Activated CD4-positive, alpha-beta T cell treated with anti-CD3 and anti-CD28 coated beads, Interleukin-2, Interleukin-6, amounts not matched to agents 100 ng/mL and 50 ng/mL, durations not matched to agents 16 hours and 8 hours (primary cell): ENCODE measurements at regions not wholly inside any gene's neighbourhood (a gene's known extent, or its start where the extent isn't known, plus 50 kb on each side); places are given as distances from the start of the nearest gene placed in this dataset.

Source experiments
- DNase-seq: peaks from one replicate; pipeline ENCODE4 v3.0.0-alpha.2; 2020

- DNase-seq = no peak
Measured at GRCh38 chr12:127362121-127362520, 904.8 kb upstream of the TMEM132C start.

- peak; percentile 11 for DNase-seq
Measured at GRCh38 chr12:127363392-127363791, 903.6 kb upstream of the TMEM132C start.

GRCh38 chr12:127373559-127373958 lies 893.4 kb upstream of the TMEM132C start:
- DNase-seq = no peak

- no peak for DNase-seq
Measured at GRCh38 chr12:127374447-127374846, 892.5 kb upstream of the TMEM132C start.

- DNase-seq = peak; percentile 69
Measured at GRCh38 chr12:127381043-127381668, 885.8 kb upstream of the TMEM132C start.

GRCh38 chr12:127381681-127382080 lies 885.3 kb upstream of the TMEM132C start:
- DNase-seq = no peak

GRCh38 chr12:127383281-127383680 lies 883.7 kb upstream of the TMEM132C start:
- DNase-seq = no peak

- no peak for DNase-seq
Measured at GRCh38 chr12:127386723-127387122, 880.2 kb upstream of the TMEM132C start.

GRCh38 chr12:127388985-127389384 lies 878.0 kb upstream of the TMEM132C start:
- DNase-seq = no peak

- no peak for DNase-seq
Measured at GRCh38 chr12:127389923-127390322, 877.0 kb upstream of the TMEM132C start.

- no peak for DNase-seq
Measured at GRCh38 chr12:127393465-127393864, 873.5 kb upstream of the TMEM132C start.

GRCh38 chr12:127393896-127394295 lies 873.1 kb upstream of the TMEM132C start:
- no peak for DNase-seq

GRCh38 chr12:127396734-127397133 lies 870.2 kb upstream of the TMEM132C start:
- no peak for DNase-seq

- no peak for DNase-seq
Measured at GRCh38 chr12:127398016-127398710, 868.8 kb upstream of the TMEM132C start.

- DNase-seq = no peak
Measured at GRCh38 chr12:127399451-127399850, 867.5 kb upstream of the TMEM132C start.

GRCh38 chr12:127400221-127400620 lies 866.7 kb upstream of the TMEM132C start:
- DNase-seq = no peak

GRCh38 chr12:127401005-127401404 lies 866.0 kb upstream of the TMEM132C start:
- DNase-seq = no peak

- DNase-seq = no peak
Measured at GRCh38 chr12:127401536-127401935, 865.4 kb upstream of the TMEM132C start.

GRCh38 chr12:127411166-127411915 lies 855.6 kb upstream of the TMEM132C start:
- DNase-seq = no peak

GRCh38 chr12:127411981-127412380 lies 855.0 kb upstream of the TMEM132C start:
- no peak for DNase-seq

- DNase-seq = no peak
Measured at GRCh38 chr12:127412866-127413265, 854.1 kb upstream of the TMEM132C start.

- no peak for DNase-seq
Measured at GRCh38 chr12:127414186-127414585, 852.8 kb upstream of the TMEM132C start.

GRCh38 chr12:127414636-127415035 lies 852.3 kb upstream of the TMEM132C start:
- no peak for DNase-seq

- DNase-seq = no peak
Measured at GRCh38 chr12:127416796-127417195, 850.2 kb upstream of the TMEM132C start.
